ENCODE measurements at regions not wholly inside any gene's neighbourhood (a gene's known extent, or its start where the extent isn't known, plus 50 kb on each side); places are given as distances from the start of the nearest gene placed in this dataset.

DNA sequence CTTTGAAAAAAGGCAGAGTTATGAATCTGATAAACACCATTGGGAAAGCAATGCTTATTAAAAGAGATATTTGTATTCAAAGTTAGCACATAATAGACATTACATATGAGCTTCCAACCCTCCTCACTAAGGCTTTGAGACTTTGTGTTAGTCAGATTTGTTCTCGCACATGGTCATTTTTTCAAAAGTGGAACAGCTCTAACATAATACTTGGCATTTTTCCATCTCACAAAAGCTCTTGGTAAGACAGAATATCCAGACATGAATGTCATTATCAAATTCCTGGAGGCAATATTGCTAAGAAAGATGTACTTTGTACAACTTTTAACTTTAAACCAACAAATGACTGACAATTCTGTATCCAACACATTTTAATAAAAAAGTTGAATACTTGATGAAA, 292.4 kb upstream of the SMIM30 start:
- TF ChIP-seq, protein P1, sequence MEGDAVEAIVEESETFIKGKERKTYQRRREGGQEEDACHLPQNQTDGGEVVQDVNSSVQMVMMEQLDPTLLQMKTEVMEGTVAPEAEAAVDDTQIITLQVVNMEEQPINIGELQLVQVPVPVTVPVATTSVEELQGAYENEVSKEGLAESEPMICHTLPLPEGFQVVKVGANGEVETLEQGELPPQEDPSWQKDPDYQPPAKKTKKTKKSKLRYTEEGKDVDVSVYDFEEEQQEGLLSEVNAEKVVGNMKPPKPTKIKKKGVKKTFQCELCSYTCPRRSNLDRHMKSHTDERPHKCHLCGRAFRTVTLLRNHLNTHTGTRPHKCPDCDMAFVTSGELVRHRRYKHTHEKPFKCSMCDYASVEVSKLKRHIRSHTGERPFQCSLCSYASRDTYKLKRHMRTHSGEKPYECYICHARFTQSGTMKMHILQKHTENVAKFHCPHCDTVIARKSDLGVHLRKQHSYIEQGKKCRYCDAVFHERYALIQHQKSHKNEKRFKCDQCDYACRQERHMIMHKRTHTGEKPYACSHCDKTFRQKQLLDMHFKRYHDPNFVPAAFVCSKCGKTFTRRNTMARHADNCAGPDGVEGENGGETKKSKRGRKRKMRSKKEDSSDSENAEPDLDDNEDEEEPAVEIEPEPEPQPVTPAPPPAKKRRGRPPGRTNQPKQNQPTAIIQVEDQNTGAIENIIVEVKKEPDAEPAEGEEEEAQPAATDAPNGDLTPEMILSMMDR (IDR thresholded peaks at IDR 0.05), result no peak
- TF ChIP-seq MAZ (IDR thresholded peaks at IDR 0.05; ENCODE audit: borderline replicate concordance, low read depth, low read length) (no peak), CEBPB (IDR thresholded peaks at IDR 0.05) (no peak), JUN (IDR thresholded peaks at IDR 0.05) (no peak), POLR2A (IDR thresholded peaks at IDR 0.05; ENCODE audit: low read length) (no peak), RAD21 (conservative IDR thresholded peaks at IDR 0.05 in 1 of 2, IDR thresholded peaks at IDR 0.05 in 1 of 2) (no peak), SREBF2 (IDR thresholded peaks at IDR 0.05) (no peak)
- TF ChIP-seq, protein P2, sequence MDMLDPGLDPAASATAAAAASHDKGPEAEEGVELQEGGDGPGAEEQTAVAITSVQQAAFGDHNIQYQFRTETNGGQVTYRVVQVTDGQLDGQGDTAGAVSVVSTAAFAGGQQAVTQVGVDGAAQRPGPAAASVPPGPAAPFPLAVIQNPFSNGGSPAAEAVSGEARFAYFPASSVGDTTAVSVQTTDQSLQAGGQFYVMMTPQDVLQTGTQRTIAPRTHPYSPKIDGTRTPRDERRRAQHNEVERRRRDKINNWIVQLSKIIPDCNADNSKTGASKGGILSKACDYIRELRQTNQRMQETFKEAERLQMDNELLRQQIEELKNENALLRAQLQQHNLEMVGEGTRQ (IDR thresholded peaks at IDR 0.05), result no peak
- TF ChIP-seq, protein P3, sequence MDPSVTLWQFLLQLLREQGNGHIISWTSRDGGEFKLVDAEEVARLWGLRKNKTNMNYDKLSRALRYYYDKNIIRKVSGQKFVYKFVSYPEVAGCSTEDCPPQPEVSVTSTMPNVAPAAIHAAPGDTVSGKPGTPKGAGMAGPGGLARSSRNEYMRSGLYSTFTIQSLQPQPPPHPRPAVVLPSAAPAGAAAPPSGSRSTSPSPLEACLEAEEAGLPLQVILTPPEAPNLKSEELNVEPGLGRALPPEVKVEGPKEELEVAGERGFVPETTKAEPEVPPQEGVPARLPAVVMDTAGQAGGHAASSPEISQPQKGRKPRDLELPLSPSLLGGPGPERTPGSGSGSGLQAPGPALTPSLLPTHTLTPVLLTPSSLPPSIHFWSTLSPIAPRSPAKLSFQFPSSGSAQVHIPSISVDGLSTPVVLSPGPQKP (IDR thresholded peaks at IDR 0.05; ENCODE audit: low read depth, low read length), result no peak

Measured in A549 (cell line).